HG02763 (cell line): ENCODE measurements at regions not wholly inside any gene's neighbourhood (a gene's known extent, or its start where the extent isn't known, plus 50 kb on each side); places are given as distances from the start of the nearest gene placed in this dataset.
"Not testable (repeated sequence)": the region's sequence is repeated elsewhere in the genome, so short reads cannot be mapped to it uniquely, and the experiment has no call there.

Experiments used
- ATAC-seq: cut with Tn5 transposase; IDR thresholded peaks from one replicate; pipeline ENCODE4 v1.9.1; 2021; ENCODE audit warnings: mild to moderate bottlenecking, moderate library complexity; ENCODE audit not compliant: unreplicated experiment

DNA sequence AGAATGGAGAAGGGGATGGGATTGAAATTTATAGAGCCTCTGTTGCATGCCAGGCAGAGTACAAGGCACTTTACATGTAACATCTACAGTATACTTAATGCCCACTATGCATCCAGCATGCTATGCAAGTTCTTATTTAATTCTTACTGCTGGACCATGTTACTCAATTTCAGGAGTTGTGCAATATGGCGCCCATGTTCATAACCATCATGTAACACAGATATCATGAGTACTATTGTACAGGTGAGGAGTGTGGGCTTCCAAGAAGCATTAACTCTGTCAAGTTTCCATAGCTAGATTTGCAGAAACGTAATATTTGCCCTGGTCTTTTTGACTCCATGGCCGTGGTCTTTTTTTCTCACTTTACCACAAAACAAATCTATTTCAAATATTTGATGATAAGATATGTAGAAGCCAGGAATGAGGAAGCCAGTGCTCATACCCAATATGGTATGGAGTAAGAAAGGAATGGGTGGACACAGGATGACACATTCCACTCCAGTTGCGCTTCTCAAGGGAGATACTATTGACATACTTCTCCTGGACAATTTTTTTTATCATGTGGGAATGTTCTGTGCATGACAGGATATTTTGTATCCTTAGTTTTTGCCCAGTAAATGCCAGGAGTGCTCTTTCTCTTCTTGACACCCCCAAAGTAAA is 191.8 kb downstream of the C12orf75 start:
- ATAC-seq: no peak

DNA sequence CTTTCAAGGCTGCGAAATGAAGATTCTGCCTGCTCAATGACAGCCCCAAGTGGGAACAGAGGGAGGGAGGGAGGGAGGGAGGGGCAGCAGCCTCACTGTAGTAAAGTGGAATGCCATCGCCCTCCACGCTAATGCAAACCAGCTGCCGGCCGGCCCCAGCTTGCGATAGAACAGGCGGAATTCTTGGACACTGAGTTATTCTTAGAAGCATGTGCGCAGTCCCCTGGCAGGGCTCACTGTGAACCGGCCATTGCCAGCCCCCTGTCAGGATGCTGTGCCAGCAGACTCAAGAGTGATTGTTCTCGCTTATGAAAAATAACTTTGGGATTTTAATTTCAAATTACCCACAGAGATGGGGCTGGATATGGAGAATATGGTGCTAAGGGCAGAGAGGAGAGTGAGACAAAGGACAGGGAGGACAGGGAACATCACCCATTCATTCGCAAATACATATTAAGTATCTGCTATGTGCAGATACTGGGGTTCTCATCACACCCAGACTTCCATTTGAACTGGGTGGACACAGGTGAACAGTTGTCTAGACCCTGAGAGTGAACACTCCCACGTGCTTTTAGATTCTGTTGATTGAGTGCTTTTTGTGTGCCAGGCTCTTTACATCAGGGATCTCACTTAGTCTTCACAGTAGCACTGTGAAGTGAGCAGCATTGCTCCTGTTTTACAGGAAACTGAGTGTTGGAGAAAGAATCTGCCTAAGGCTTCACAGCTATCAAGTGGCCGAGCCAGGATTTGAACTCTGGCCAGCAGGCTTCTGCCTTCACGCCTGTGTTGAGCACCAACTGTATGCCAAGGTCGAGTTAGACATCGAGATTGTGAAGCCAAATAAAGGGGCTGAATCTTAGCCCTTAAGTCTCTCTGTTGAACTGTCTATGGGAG is 192.9 kb downstream of the C12orf75 start:
- no peak for ATAC-seq

DNA sequence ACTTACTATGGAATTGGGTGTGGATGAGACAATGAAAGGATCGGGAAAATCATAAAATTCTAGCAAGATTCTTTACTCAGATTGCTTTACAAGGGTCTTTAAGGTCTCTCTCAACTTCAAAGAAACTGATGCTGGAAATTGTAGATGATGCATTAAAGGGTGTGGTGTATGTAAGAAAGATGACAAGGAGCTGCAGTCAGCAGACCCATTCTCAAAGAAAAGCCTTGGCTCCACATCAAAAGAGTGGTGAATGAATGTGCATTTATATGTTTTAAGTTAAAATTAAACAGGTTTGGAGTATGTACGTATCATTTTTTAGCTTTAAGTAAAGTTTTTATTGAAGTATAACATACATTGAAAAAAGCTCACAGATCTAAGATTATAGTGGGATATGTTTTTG is 194.5 kb downstream of the C12orf75 start:
- ATAC-seq: no peak

DNA sequence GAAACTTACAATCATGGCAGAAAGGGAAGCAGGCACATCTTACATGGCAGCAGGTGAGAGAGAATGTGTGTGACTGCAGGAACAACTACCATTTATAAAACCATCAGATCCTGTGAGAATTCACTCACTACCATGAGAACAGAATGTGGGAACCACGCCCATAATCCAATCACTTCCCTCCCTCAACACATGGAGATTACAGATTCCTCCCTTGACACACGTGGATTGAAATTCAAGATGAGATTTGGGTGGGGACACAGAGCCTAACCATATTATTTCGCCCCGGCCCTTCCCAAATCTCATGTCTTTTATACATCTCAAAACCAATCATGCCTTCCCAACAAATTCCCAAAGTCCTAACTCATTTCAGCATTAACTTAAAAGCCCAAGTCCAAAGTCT is 203.6 kb downstream of the C12orf75 start:
- ATAC-seq: no peak

DNA sequence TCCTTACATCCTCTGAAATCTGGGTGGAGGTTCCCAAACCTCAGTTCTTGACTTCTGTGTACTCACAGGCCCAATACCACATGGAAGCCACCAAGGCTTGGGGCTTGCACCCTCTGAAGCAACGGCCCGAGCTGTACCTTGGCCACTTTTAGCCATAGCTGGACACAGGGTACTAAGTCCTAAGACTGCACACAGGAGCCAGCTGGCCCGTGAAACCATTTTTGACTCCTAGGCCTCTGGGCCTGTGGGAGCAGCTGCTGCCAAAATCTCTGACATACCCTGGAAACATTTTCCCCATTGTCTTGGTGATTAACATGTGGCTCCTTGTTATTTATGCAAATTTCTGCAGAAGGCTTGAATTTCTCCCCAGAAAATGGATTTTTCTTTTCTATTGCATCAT is 204.5 kb downstream of the C12orf75 start:
- ATAC-seq: not testable (repeated sequence)

DNA sequence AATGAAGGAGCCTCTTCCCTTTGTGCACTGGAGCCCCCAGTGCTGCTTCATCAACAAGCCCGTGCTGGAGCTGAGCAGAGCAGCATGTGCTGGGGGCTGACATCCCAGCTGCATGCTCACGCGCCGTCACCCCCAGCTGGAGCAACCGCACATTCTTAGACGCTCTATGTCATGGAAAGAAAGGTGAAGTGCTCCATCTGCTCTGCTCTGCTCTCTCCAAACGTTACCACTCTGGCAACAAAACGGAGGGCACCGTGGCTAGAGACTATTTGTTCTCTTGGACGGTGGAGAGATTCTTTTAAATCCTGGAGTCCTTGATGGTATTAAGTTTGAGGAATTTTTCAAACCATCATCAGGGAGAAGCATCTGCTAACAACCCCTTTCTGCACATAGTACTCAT is 208.4 kb downstream of the C12orf75 start:
- ATAC-seq: no peak

DNA sequence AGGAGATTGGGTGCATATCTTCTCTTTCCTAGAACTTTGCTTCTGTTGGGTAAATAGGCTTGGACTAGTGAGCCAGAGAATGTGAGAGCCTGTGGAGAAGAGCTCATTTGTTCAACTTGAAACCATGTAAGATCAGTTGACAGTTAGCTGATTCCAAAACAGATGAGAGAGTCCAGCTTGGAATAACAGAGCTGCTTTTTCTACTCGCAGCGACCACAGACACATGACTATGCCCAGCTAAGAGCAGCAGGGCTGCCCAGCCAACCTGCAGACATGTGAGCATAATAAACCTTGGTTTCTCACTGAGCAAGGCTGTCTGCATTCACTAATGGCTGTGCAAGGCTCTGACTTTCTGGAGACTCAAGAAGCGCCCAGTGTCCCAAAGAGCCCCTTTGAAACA is 209.2 kb downstream of the C12orf75 start:
- no peak for ATAC-seq

DNA sequence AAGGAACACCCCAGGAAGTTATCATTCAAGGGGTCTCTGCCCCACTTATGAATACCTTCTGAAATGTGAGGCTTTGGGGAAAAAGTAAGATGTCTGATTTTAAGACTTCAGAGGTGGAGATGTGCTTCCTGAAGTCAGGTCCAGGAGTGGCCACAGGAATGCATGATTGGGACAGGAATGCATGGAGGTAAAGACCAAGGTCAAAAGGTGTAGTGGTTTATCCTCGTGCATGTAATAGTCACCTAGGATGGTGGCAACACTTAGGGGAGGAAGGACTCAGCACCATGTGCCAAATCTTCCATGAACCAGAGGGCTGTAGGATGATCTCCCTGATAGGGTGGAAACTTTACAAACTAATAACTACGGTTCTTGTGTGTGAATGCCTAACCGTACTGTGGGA is 217.3 kb downstream of the C12orf75 start:
- ATAC-seq: no peak

DNA sequence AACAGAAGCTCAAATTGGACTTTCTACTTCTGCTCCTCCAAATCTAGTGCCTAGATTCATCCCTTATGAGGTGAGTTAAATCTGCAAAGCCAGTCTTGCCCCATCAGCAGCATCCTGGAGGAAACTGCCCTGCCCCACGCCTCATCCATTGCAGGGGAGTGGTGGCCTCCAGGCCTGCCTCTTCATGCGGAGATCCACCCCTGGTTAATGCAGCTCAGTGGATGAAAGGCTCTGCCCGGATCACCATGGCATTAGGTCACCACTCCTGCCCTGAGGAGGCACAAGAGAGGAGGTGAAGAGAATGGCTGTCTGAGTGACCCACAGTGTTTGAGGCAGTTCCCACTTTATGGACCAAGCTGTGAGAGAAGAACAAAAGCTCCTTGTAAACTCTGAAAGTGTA is 218.1 kb downstream of the C12orf75 start:
- ATAC-seq: no peak

DNA sequence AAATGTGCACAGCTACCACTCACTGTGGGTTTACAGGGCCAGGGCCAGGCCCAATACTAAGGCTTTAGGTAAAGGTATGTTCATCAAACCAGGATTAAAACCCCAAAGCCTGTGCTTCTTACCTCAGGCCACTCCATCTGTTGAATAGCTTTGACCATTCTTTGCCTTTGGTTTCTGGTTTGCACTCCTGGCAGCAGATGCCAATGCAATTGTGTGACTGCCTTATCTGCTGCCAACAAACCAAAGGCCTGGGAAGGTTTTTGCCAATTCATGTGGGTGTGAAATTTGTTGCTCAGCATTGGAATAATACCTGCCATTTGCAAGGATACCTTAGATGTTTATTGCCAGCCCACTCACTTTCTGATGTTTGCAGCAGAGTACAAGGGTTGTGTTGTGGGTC is 221.6 kb downstream of the C12orf75 start:
- ATAC-seq: no peak

DNA sequence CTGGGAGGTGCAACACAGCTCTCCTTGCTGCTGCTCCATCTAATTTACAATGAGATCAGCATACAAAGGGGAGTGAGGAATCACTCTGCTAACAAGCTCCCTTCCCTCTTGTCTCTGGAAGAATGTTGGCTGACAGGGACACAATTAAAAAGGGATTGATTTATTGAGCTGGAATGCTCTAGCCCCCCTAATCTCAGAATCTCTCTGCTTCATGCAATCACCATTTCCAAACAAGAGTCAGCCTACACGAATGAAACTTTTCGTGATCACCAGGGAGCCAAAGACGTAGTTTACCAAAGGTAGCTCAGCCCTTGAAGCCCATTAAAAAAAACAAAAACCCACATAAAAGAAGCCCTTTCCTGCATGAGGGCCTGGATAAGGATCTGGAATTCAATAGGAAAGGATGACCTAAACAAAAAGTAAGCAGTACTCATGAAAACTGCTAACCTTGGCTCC is 223.8 kb downstream of the C12orf75 start:
- ATAC-seq: no peak

DNA sequence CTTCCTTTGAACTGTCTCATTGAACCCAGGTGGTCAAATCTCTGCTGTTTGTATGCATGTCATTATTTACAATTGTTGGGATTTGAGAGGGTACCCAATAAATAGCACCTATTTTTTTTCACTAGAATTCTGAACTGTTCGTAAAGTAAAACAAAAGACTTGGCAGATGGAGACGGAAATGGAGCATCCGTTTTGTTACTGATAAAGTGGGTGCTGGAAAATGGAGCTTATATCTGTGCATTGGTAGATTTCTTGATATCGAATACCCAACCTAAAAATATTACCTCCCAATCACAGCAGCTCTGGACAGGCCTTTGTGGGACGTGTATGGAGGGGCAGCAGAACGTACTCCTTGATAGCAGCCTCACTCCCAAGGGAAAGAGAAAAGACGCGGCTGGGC is 224.4 kb downstream of the C12orf75 start:
- ATAC-seq: no peak

DNA sequence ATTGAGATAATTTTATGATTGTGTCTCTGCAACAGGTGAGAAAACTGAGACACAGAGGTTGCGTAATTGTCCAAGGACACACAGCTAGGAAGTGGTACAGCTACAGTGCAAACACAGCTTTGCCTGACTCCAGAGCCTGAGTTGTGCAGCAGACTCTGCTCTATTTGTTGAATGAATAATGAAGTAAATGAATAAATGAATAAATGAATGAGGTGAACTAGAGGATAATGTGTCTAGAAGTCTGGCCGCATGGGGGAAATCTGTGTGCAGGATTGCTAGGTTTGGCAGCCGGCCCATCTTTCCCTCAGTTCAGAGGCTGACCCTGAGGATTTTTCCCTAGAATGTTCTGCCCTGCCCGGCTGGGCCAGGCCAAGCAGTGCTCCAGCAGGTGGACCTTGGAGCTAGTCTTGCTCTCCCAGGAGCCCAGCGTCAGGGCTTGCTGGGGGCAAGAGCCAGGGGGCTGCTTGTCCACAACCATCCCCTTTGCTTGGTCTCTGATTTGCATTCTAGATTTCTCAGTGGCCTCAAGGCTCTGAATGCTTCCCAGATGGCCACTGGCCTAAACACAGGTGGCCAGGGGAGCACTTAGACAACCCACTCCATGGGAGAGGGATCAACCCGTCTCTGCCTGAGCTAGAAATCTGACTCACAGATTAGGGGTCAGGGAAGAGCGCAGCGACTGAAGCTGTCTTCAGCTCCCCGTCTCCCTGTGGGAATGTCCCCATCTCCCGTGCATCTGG is 225.2 kb downstream of the C12orf75 start:
- ATAC-seq: no peak

DNA sequence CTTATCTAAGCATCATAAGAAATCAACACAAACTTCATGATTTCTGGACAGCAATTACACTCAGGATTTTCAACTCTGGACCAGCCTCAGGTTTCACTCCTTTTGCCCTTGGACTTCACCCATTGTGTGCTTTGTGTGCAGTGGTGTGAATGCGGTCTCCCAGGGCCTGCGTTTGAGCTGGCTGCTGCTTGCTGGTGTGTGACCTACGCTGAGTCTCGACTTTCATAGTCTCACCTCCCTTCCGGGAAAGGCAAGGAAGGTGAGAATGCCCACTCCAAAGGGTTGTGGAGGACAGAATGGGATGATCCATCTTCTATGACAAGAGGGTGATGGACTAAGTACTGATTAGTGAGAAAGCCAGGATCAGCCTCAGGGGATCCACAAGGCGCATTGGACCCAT is 228.8 kb downstream of the C12orf75 start:
- ATAC-seq: no peak

DNA sequence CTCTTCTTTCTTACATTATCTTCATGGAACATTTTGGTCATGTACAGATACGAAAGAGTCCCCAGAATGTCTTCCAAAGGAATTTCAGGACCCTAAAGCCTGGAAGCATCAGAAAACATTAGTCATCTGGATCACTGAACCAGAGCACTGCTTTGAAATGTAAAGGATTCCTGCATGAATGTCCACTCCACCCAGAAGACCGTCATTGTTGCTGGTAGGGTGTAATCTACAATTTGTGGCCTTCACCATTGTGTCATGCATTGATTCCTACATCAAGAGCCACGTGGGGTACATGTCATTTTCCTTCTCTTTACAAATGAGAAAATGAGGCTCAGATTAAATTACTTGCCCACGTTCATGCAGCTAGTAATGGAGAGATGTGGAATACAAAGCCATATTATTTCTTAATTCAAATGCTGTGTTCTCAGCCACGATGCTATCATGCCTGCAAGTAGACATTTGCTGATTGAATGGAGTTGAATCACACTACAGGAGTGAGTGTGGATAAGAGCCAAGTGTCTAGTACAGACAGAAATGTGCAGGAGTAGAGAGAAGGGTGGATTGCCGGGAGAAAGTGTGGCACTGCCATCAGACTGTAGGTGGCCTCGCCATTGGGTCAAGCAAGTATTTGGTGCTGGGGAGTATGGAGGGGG is 231.2 kb downstream of the C12orf75 start:
- ATAC-seq: no peak

DNA sequence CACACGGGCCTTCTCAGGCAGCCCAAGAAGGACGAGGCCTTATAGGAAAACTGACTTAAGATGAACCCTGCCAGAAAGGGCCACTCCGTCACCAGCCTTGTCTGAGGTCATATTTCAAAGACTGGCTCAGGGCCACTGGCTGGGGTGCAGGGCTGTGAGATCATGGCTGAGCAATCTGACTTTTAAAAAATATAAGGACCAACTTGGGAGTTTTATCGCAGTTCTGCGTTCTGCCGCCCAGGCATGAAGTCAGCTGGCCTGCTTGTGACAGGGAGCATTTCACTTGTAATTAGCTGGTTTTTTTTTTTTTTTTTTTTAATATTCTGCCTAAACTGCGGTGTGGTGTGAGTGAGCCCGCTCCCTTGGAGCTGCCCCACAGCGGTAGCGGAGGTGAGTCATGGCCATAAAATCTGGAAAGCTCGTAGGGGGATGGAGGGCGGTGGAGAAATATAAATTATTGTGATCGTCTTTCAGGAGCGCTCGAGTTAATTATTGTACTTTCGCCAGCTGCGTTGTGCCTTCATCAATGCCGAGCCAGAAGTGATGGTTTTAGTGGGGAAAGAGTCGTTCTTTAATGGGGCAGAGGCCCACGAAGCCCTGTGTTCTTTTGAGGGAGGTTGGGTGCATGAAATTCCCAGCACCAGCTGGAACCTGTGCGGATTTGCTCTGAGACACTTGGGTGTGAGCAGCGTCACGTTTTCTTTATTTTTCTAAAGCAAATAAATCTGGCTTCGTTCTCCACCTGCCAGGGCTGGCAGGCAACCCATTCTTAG is 231.9 kb downstream of the C12orf75 start:
- no peak for ATAC-seq

DNA sequence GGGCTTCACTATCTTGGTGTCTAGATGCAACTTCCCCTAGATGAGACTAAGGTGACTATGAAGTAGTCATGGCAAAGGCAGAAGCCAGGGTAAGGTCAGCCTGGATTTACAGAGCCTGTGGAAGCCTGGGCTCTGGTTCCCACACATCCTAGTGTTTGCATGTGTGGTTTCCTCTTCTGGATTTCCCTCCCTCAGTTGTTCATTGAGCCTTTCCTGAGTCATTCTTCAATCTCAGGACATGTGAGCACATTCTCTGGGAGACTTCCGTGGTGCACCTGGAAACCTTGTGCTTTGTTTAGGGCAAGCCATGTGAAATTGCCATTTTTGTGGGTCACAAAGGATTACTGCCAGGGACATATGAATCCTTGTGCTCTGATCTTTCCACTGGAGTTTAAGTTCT is 236.6 kb downstream of the C12orf75 start:
- no peak for ATAC-seq

DNA sequence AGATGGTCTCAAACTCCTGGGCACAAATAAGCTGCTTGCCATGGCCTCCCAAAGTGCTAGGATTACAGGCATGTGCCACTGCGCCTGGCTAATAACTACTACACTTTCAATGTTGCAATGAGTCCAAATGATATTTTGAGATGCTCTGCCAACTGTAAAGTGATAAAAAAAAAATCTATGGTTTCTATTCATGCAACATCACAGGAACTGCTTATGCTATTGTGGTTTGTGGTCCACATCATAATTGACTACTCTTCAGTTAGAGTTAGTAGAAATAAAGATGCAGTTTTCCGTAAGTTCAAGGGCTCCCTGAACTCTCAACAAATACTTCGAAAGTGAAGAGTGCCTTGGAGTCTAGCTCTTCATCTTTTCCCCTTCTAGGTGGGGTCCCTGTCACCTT is 239.4 kb downstream of the C12orf75 start:
- ATAC-seq: no peak

DNA sequence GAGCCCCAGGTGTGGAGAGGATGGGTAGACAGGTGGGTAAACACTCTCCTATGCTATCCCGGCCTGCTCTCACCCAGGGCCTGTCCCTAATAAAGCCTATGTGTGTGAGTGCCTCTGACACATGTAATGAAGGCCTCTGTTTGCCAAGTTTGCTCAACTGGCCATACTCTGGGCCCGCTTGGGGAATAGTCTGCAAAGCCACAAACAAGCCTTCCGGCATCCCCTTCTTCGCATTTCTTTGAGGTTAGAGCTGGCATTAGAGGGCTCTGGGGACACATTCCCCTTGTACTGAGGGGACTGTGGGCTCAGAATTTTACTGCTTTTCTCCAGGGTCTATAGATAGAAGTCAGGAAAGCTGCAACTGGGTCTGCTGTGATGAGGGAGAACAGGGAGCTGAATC is 240.5 kb downstream of the C12orf75 start:
- ATAC-seq: no peak

DNA sequence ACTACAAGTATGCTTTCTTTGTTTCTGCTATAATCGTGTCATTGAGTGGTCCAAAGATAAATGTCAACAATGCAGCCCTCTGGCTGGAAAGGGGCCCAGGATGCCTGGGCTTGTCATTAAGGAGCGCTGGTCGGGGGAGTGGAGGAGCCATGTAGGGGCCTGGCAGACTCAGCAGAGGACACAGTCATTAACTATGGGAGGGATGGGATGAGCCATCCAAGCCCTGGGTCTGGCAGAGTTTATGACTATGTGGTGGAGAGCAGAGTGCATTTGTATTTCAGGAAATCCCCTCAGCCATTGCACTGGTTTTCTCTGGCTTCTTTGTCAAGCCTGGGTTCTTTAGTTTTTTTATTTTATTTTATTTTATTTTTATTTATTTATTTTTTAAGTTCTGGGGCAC is 243.1 kb downstream of the C12orf75 start:
- ATAC-seq: no peak
